Activated CD4-positive, alpha-beta memory T cell treated with anti-CD3 and anti-CD28 coated beads for 36 hours (primary cell): ENCODE measurements at regions not wholly inside any gene's neighbourhood (a gene's known extent, or its start where the extent isn't known, plus 50 kb on each side); places are given as distances from the start of the nearest gene placed in this dataset.
"Not testable (repeated sequence)": the region's sequence is repeated elsewhere in the genome, so short reads cannot be mapped to it uniquely, and the experiment has no call there.

Source experiments
- CTCF ChIA-PET: fragments of 350-600 bp; sonication (Branson Sonifier 250); formaldehyde crosslinking; loops from one replicate; lab custom pipeline; 2021; ENCODE audit warnings: antibody characterized with exemption, inconsistent platforms; lab: Charles Lee
- POLR2A ChIA-PET: fragments of 350-600 bp; sonication (Branson Sonifier 250); formaldehyde crosslinking; loops from one replicate; lab custom pipeline; 2021; ENCODE audit warnings: antibody characterized with exemption; lab: Charles Lee
- DNase-seq: peaks from one replicate; pipeline ENCODE4 v3.0.0-alpha.2; 2020
- H3K27ac Mint-ChIP-seq: one replicate; pipeline ENCODE4 v1.8.0; 2021; ENCODE audit warnings: mixed read lengths
- H3K27me3 Mint-ChIP-seq: one replicate; pipeline ENCODE4 v1.8.0; 2021; ENCODE audit warnings: mixed read lengths
- H3K36me3 Mint-ChIP-seq: one replicate; pipeline ENCODE4 v1.8.0; 2021; ENCODE audit warnings: mixed read lengths
- H3K4me1 Mint-ChIP-seq: one replicate; pipeline ENCODE4 v1.8.0; 2021; ENCODE audit warnings: low read depth, mixed read lengths
- H3K4me3 Mint-ChIP-seq: one replicate; pipeline ENCODE4 v1.8.0; 2021; ENCODE audit warnings: mild to moderate bottlenecking, mixed read lengths
- H3K9me3 Mint-ChIP-seq: one replicate; pipeline ENCODE4 v1.8.0; 2021; ENCODE audit warnings: mixed read lengths
- intact Hi-C: fragments of 100-400 bp; cut with micrococcal nuclease; formaldehyde crosslinking; loops from one replicate; pipeline ENCODE4 v1.15.1; 2023

DNA sequence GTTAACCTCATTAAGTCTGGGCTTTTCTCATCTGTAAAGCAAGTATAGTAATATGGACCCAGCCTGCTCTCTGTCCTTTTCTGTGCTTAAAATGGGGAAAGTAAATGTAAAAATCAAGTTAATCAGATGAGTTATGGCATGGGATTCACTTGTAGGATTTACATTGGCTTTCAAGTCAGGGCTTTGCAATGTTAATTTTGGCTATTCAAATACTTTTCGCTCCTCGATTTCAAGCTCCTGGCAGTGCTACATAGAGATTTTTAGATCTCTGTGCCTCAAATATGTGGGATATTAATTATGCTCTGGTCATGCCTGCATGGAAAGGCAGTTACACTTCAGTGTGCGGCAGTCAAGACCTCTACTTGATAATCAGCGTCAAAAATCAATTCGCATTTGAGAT is 709.8 kb downstream of the LTN1 start:
- ChIA-PET CTCF (interaction anchor here (1.3 kb wide), 1 partner anchor 463 kb away, joined by 3 read pairs; no protein-coding TSS in a partner anchor), POLR2A (no interaction called here)
- Mint-ChIP-seq H3K27me3 (no peaks in the 10 kb centered on the region), H3K36me3 (no peaks in the 10 kb centered on the region), H3K27ac (no peak overlapping the region), H3K9me3 (peaks cover 6% of the 10 kb centered on the region), H3K4me1 (no peaks in the 10 kb centered on the region), H3K4me3 (no peak overlapping the region)
- intact Hi-C loops, result no loop called here
- no peak for DNase-seq

DNA sequence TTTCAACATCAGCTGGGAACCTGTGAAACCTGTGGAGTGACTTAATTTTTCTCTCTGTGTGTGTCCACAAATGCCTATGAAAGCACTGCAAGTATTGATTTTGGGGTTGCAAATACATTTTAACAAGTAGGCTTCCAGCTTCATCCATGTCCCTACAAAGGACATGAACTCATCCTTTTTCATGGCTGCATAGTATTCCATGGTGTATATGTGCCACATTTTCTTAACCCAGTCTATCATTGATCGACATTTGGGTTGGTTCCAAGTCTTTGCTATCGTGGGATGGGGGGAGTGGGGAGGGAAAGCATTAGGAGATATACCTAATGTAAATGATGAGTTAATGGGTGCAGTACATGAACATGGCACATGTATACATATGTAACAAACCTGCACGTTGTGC is 711.3 kb downstream of the LTN1 start:
- intact Hi-C loops, result not testable (repeated sequence)

DNA sequence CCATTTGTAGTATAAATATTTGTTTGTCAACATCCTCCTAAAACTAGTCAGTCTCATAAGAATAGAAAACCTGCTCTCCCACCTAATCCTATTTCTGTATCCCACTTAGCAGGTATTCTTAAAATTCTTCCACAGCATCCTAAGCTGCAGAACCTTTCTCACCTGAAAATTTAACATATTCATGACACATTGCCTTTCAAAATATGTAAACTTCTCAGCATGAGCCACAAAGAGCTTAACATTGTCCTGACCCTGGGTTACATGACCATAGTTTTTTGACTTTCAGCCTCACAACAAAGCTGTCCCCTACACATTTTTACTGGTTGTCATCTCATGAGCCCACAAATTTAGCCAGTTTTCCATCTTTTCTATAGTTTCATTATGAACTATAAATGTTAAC is 712.1 kb downstream of the LTN1 start:
- CTCF ChIA-PET, result no interaction called here
- no peaks in the 10 kb centered on the region for H3K4me1 Mint-ChIP-seq
- DNase-seq, result no peak
- no peak overlapping the region for H3K4me3 Mint-ChIP-seq
- H3K36me3 Mint-ChIP-seq, result no peaks in the 10 kb centered on the region
- H3K27me3 Mint-ChIP-seq, result no peaks in the 10 kb centered on the region
- POLR2A ChIA-PET, result no interaction called here
- intact Hi-C loops, result no loop called here
- H3K9me3 Mint-ChIP-seq, result peaks cover 6% of the 10 kb centered on the region
- H3K27ac Mint-ChIP-seq, result no peak overlapping the region

More for the DNA sequence above, 711.3 kb downstream of the LTN1 start:
- H3K36me3 Mint-ChIP-seq, H3K4me1 Mint-ChIP-seq, POLR2A ChIA-PET, DNase-seq, H3K27me3 Mint-ChIP-seq, H3K27ac Mint-ChIP-seq, CTCF ChIA-PET, H3K9me3 Mint-ChIP-seq, H3K4me3 Mint-ChIP-seq: not testable (repeated sequence)

DNA sequence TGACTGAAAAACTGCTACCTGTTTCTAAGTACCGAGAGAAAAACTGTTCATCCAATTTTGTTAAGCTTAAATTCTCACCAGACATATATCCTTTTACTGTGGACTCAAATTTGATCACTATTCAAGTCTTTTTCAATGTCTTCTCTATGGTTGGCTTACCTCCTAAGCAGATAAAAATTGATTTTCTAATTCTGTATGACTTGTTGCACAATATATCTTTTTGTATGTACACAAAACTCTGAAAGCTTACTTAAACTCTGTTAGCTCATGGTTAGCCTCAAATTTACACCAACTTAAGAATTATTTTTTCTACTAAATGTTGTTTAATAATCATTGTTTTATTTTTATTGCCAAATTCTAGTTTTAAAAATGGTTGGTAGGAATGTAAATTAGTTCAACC is 715.4 kb downstream of the LTN1 start:
- no peak for DNase-seq
- intact Hi-C loops, result no loop called here
- CTCF ChIA-PET, result no interaction called here
- Mint-ChIP-seq H3K4me3 (no peak overlapping the region), H3K36me3 (no peaks in the 10 kb centered on the region), H3K27me3 (no peaks in the 10 kb centered on the region), H3K9me3 (peaks cover 6% of the 10 kb centered on the region), H3K4me1 (no peaks in the 10 kb centered on the region), H3K27ac (no peak overlapping the region)
- POLR2A ChIA-PET, result no interaction called here

DNA sequence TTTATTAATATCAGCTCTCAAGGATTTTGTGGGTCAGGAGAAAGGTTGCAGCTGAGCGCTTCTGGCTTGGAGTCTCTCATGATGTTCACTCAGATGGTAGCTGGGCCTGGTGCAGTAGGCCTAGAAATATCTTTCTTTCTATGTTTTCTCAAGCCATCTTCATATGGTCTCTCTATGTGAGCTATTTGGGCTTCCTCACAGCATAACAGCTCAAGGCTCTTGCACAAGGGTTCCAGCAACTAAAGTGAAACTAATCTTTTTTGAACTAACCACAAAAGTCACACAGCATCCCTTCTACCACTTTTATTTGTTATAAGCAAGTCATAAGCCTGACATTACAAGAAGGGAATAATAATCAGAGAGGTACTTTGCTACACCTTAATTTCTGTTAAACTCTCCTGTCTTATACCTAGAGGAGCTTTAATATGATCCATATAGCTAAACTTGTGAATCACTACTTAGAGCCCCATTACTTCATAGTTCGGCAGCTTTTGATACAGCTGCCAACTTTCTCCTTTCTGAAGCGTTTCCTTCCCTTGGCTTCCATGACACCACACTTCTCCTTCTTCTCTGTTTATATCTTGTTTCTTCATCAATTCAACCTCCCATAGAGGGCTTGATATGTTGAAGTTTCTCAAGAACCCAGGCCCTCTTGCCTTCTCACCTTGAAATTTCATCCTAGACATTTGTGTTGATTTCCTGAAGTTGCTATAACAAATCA is 720.2 kb downstream of the LTN1 start:
- Mint-ChIP-seq H3K9me3 (no peaks in the 10 kb centered on the region), H3K27me3 (no peaks in the 10 kb centered on the region), H3K36me3 (no peaks in the 10 kb centered on the region), H3K4me1 (no peaks in the 10 kb centered on the region), H3K27ac (no peak overlapping the region), H3K4me3 (no peak overlapping the region)
- no peak for DNase-seq
- POLR2A ChIA-PET, result no interaction called here
- intact Hi-C loops, result no loop called here
- CTCF ChIA-PET, result no interaction called here

DNA sequence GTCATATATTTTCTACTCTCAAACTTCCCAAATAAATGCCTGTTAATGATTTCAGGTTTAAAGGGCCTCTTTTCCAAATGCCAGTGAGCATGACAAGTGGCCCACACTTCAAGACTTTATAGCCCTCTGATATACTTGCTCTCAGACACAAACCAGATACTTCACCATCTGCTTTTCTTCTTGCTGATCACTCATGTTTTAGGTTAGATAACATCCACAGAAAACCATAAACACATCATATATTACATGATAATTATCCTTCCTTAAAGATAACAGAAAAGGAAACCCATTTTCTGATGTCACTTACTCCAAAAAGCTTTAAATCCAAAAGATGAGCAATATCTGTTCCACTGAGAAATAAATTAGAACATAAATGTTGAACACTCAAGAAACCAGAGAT is 723.5 kb downstream of the LTN1 start:
- H3K4me1 Mint-ChIP-seq, result no peaks in the 10 kb centered on the region
- intact Hi-C loops, result no loop called here
- CTCF ChIA-PET, result no interaction called here
- H3K27me3 Mint-ChIP-seq, result no peaks in the 10 kb centered on the region
- no peak overlapping the region for H3K4me3 Mint-ChIP-seq
- no peaks in the 10 kb centered on the region for H3K36me3 Mint-ChIP-seq
- DNase-seq, result no peak
- POLR2A ChIA-PET, result no interaction called here
- no peak overlapping the region for H3K27ac Mint-ChIP-seq
- H3K9me3 Mint-ChIP-seq, result no peaks in the 10 kb centered on the region

DNA sequence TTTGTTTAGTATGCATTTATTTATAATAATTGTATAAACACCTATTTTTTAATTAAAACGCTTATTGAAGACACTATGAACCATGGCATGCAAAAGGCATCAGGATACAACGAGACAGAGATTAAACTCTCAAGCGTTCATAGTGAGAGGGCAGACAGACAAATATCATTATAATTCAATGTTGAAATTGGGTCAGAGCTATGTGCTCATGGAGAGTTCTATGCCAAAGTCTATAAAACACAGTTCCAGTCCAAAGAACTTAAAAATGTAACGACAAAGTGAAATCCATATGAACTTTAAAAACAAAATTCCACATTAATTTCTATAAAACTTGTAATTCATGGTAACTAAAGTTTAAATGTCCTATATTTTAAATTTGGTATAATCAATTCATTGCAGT is 724.0 kb downstream of the LTN1 start:
- ChIA-PET POLR2A (no interaction called here), CTCF (no interaction called here)
- Mint-ChIP-seq H3K4me3 (no peak overlapping the region), H3K27me3 (no peaks in the 10 kb centered on the region), H3K36me3 (no peaks in the 10 kb centered on the region), H3K27ac (no peak overlapping the region), H3K9me3 (no peaks in the 10 kb centered on the region), H3K4me1 (no peaks in the 10 kb centered on the region)
- no peak for DNase-seq
- intact Hi-C loops, result no loop called here

DNA sequence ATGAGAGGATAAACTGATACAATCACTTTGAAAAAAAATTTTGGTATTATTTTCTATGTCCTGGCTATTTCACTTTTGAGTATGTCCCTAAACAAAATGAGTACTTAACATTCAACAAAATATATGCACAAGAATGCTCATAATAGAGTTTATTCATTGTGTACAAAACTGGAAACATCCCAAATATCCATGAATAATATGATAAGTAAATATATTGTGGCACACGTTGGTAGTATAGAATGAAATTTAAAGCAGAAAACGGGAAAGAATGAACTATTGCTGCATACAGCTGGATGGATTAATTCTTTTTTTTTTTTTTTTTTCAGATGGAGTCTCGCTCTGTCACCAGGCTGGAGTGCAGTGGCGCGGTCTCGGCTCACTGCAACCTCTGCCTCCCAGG is 725.2 kb downstream of the LTN1 start:
- Mint-ChIP-seq H3K9me3 (no peaks in the 10 kb centered on the region), H3K27me3 (no peaks in the 10 kb centered on the region), H3K36me3 (no peaks in the 10 kb centered on the region), H3K4me3 (no peak overlapping the region), H3K4me1 (no peaks in the 10 kb centered on the region), H3K27ac (no peak overlapping the region)
- DNase-seq, result no peak
- intact Hi-C loops, result no loop called here
- CTCF ChIA-PET, result no interaction called here
- POLR2A ChIA-PET, result no interaction called here

DNA sequence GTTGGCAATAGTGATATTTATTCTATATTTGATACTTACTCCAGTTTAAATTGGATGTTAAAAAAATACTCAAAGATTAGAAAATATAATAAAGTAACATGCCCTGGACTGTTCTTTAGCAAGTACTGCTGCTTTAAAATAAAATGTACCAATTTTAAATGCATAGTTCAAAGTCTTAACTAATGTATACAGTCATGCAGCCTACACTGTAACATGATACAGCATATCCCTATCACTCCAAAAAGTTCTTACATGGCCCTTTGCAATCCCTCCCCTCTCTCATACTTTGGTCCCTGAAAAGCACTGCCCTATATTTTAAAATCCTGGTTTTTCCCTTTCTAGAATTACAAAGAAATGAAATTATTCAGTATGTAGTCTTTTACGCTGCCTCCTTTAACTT is 726.6 kb downstream of the LTN1 start:
- H3K36me3 Mint-ChIP-seq, result no peaks in the 10 kb centered on the region
- no peaks in the 10 kb centered on the region for H3K9me3 Mint-ChIP-seq
- H3K4me1 Mint-ChIP-seq, result no peaks in the 10 kb centered on the region
- H3K4me3 Mint-ChIP-seq, result no peak overlapping the region
- H3K27ac Mint-ChIP-seq, result no peak overlapping the region
- DNase-seq, result no peak
- POLR2A ChIA-PET, result no interaction called here
- H3K27me3 Mint-ChIP-seq, result no peaks in the 10 kb centered on the region
- intact Hi-C loops, result no loop called here
- CTCF ChIA-PET, result no interaction called here

DNA sequence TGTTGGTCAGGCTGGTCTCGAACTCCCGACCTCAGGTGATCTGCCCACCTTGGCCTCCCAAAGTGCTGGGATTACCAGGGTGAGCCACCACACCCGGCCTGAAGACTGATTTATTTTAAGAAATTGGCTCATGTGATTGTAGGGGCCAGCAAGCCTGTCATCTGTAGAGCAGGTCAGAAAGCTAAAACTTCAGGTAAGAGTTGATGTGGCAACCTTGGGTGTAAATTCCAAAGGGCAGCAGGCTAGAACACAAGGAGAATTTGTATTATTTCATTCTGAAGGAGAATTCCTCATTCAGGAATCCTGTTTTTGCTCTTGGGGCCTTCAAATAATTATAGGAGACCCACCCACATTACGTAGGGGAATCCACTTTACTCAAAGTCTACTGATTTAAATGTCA is 728.7 kb downstream of the LTN1 start:
- H3K27me3 Mint-ChIP-seq, result no peaks in the 10 kb centered on the region
- H3K27ac Mint-ChIP-seq, result no peak overlapping the region
- POLR2A ChIA-PET, result no interaction called here
- no peaks in the 10 kb centered on the region for H3K4me1 Mint-ChIP-seq
- intact Hi-C loops, result no loop called here
- no peaks in the 10 kb centered on the region for H3K36me3 Mint-ChIP-seq
- no peak for DNase-seq
- CTCF ChIA-PET, result no interaction called here
- H3K4me3 Mint-ChIP-seq, result no peak overlapping the region
- no peaks in the 10 kb centered on the region for H3K9me3 Mint-ChIP-seq

DNA sequence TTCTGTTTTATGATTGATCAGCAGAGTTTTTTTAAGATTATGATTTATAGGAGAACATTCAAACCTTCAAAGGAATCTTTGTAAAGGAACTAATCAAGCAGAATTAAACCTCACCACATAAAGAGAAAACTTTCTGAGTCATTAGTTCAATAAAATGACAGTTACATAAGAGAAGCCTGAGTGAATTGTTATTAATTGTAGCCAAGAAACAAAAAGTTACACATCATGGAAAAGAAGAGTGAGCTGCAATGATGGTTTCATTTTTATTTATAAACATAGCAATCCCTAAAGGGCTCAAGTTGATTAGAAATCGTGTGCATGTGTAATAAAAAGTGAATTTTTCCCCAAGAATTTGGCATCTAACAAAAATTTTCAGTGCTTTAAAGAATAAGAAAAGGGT is 731.4 kb downstream of the LTN1 start:
- CTCF ChIA-PET, result no interaction called here
- no peak overlapping the region for H3K4me3 Mint-ChIP-seq
- H3K27me3 Mint-ChIP-seq, result no peaks in the 10 kb centered on the region
- no peak for DNase-seq
- H3K36me3 Mint-ChIP-seq, result no peaks in the 10 kb centered on the region
- intact Hi-C loops, result no loop called here
- no peaks in the 10 kb centered on the region for H3K4me1 Mint-ChIP-seq
- no peak overlapping the region for H3K27ac Mint-ChIP-seq
- POLR2A ChIA-PET, result no interaction called here
- no peaks in the 10 kb centered on the region for H3K9me3 Mint-ChIP-seq

DNA sequence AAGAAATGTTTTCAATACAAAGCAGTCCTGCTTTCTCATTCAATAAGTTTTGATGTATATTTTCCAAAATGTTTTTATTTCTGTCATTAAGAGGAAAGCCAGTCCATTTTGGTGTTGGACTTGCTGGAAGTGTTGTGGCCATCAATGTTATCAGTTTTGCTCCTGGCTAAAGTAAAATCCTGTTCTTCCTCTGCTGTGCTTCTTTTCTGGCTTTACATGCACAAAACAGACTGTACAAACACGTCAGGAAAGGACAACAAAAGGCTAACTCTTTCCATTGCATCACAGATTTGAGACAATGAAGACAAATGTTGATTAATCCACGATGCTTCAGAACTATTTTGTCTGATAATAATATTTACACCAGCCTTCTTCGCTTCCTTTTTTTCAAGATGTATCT is 735.4 kb downstream of the LTN1 start:
- no peaks in the 10 kb centered on the region for H3K4me1 Mint-ChIP-seq
- no peaks in the 10 kb centered on the region for H3K9me3 Mint-ChIP-seq
- no peaks in the 10 kb centered on the region for H3K36me3 Mint-ChIP-seq
- no peak overlapping the region for H3K27ac Mint-ChIP-seq
- intact Hi-C loops, result no loop called here
- no peaks in the 10 kb centered on the region for H3K27me3 Mint-ChIP-seq
- ChIA-PET CTCF (no interaction called here), POLR2A (no interaction called here)
- no peak for DNase-seq
- no peak overlapping the region for H3K4me3 Mint-ChIP-seq

DNA sequence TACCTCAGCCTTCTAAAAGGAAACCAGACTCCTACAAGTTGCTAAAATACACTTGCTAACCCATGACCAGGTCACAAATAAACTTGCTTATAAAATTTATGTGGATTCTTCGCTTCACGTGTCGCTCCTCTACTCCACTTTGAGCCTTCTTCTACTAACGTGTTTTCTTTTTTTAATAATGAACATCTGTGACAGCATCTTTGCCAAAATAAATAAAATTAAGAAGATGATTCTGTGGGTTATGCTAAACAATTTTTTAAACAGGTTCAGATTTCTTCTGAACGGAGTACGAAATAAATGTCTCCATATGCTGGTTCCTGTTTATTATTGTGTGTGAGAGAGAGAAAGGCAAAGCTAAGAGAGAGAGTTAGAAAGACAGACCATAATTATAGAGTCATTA is 735.8 kb downstream of the LTN1 start:
- CTCF ChIA-PET, result no interaction called here
- Mint-ChIP-seq H3K36me3 (no peaks in the 10 kb centered on the region), H3K27ac (no peak overlapping the region), H3K4me1 (no peaks in the 10 kb centered on the region), H3K27me3 (no peaks in the 10 kb centered on the region), H3K9me3 (no peaks in the 10 kb centered on the region), H3K4me3 (no peak overlapping the region)
- no peak for DNase-seq
- POLR2A ChIA-PET, result no interaction called here
- intact Hi-C loops, result no loop called here
